HG03103 (cell line): ENCODE measurements at regions not wholly inside any gene's neighbourhood (a gene's known extent, or its start where the extent isn't known, plus 50 kb on each side); places are given as distances from the start of the nearest gene placed in this dataset.

Experiments used
- ATAC-seq: cut with Tn5 transposase; IDR thresholded peaks from one replicate; pipeline ENCODE4 v1.9.1; 2021; ENCODE audit warnings: low read depth; ENCODE audit not compliant: unreplicated experiment

- ATAC-seq = no peak
Measured at GRCh38 chr16:85317704-85318103, 205.4 kb upstream of the CIBAR2 start.

GRCh38 chr16:85319208-85319983, 207.1 kb upstream of the CIBAR2 start:
- no peak for ATAC-seq

GRCh38 chr16:85319984-85320440, 207.7 kb upstream of the CIBAR2 start:
- no peak for ATAC-seq

- no peak for ATAC-seq
Measured at GRCh38 chr16:85320677-85321385, 208.6 kb upstream of the CIBAR2 start.

- no peak for ATAC-seq
Measured at GRCh38 chr16:85321509-85322271, 209.4 kb upstream of the CIBAR2 start.

GRCh38 chr16:85323230-85323960, 211.1 kb upstream of the CIBAR2 start:
- no peak for ATAC-seq

- ATAC-seq = no peak
Measured at GRCh38 chr16:85323961-85324253, 211.6 kb upstream of the CIBAR2 start.

- ATAC-seq = no peak
Measured at GRCh38 chr16:85324488-85324887, 212.2 kb upstream of the CIBAR2 start.

- no peak for ATAC-seq
Measured at GRCh38 chr16:85326113-85326793, 214.0 kb upstream of the CIBAR2 start.

- no peak for ATAC-seq
Measured at GRCh38 chr16:85326794-85327181, 214.5 kb upstream of the CIBAR2 start.

GRCh38 chr16:85327731-85328675, 215.7 kb upstream of the CIBAR2 start:
- no peak for ATAC-seq

- no peak for ATAC-seq
Measured at GRCh38 chr16:85328676-85329058, 216.4 kb upstream of the CIBAR2 start.

GRCh38 chr16:85329059-85329812, 217.0 kb upstream of the CIBAR2 start:
- no peak for ATAC-seq

GRCh38 chr16:85330006-85330693, 217.9 kb upstream of the CIBAR2 start:
- no peak for ATAC-seq

GRCh38 chr16:85330694-85331188, 218.5 kb upstream of the CIBAR2 start:
- no peak for ATAC-seq

GRCh38 chr16:85331688-85332087, 219.4 kb upstream of the CIBAR2 start:
- no peak for ATAC-seq

GRCh38 chr16:85332175-85332574, 219.9 kb upstream of the CIBAR2 start:
- no peak for ATAC-seq

- no peak for ATAC-seq
Measured at GRCh38 chr16:85333337-85333736, 221.1 kb upstream of the CIBAR2 start.
